RWPE2 (cell line): ENCODE measurements at regions not wholly inside any gene's neighbourhood (a gene's known extent, or its start where the extent isn't known, plus 50 kb on each side); places are given as distances from the start of the nearest gene placed in this dataset.

Source experiments
- ATAC-seq: fragments of 200-7000 bp; cut with Tn5 transposase; 3 replicates; pipeline ENCODE4 v1.9.1; 2021; ENCODE audit warnings: low read depth
- DNase-seq: peaks from one replicate; pipeline ENCODE4 v3.0.0-alpha.2; 2020; ENCODE audit warnings: low spot score
- H3K27ac ChIP-seq: fragments of 450-650 bp; 2 replicates; pipeline ENCODE4 v1.5.1; 2017; ENCODE audit warnings: mild to moderate bottlenecking; ENCODE audit not compliant: poor library complexity, severe bottlenecking
- H3K27me3 ChIP-seq: fragments of 250-450 bp; sonication (Bioruptor Pico); 2 replicates; pipeline ENCODE4 v1.5.1; 2021; ENCODE audit warnings: mild to moderate bottlenecking, moderate library complexity; ENCODE audit not compliant: insufficient read depth, poor library complexity, severe bottlenecking
- H3K36me3 ChIP-seq: fragments of 250-450 bp; sonication (Bioruptor Pico); 2 replicates; pipeline ENCODE4 v1.5.1; 2020; ENCODE audit warnings: low read depth, mild to moderate bottlenecking, moderate library complexity
- H3K4me1 ChIP-seq: fragments of 250-450 bp; sonication (Bioruptor Pico); 2 replicates; pipeline ENCODE4 v1.5.1; 2021; ENCODE audit warnings: mild to moderate bottlenecking, moderate library complexity; ENCODE audit not compliant: insufficient read depth, poor library complexity, severe bottlenecking
- H3K4me3 ChIP-seq: fragments of 250-450 bp; sonication (Bioruptor Pico); 2 replicates; pipeline ENCODE4 v1.5.1; 2021; ENCODE audit warnings: mild to moderate bottlenecking, moderate library complexity; ENCODE audit not compliant: severe bottlenecking
- H3K9me3 ChIP-seq: fragments of 250-450 bp; sonication (Bioruptor Pico); 2 replicates; pipeline ENCODE4 v1.5.1; 2021; ENCODE audit warnings: mild to moderate bottlenecking, moderate library complexity; ENCODE audit not compliant: severe bottlenecking
- CTCF ChIP-seq: fragments of 450-650 bp; IDR thresholded peaks from one replicate; pipeline ENCODE4 v1.5.1; 2017; ENCODE audit warnings: mild to moderate bottlenecking, moderate library complexity; ENCODE audit not compliant: poor library complexity, severe bottlenecking

GRCh38 chr6:92710048-92710447, 709.3 kb downstream of the EPHA7 start:
- no peak for ATAC-seq

GRCh38 chr6:92708945-92709344, 710.4 kb downstream of the EPHA7 start:
- ATAC-seq (no peak), DNase-seq (no peak)

More at GRCh38 chr6:92710048-92710447, 709.3 kb downstream of the EPHA7 start:
- Histone ChIP-seq H3K27me3 (no peaks in the 10 kb centered on the region), H3K27ac (no peak overlapping the region), H3K36me3 (no peaks in the 10 kb centered on the region), H3K4me1 (peaks cover 11% of the 10 kb centered on the region), H3K4me3 (no peak overlapping the region), H3K9me3 (no peaks in the 10 kb centered on the region)
- TF ChIP-seq CTCF: no peak
- DNase-seq: no peak

DNA sequence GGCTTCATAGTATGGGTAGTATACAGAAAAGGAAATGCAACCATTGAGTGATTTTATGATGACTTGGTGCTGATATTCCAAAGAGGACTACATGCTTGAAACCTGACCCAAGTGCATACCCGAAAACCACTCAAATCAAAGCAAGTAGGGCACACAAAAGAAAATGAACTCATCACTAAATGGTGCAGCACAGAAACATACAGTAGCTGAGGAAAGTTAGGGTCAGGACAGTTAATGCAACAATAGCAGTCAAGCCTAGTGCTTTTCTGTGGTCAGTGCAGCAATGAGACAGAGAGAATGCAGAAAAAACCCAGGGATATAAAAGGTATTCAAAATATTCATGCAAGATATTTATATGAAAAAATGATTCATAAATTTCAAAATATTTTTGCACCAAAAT, 711.1 kb downstream of the EPHA7 start:
- DNase-seq (no peak), ATAC-seq (peak; percentile 53; the same call in 2 of the 3 replicates)
- Histone ChIP-seq H3K36me3 (no peaks in the 10 kb centered on the region), H3K27me3 (no peaks in the 10 kb centered on the region), H3K4me1 (peaks cover 11% of the 10 kb centered on the region), H3K9me3 (no peaks in the 10 kb centered on the region), H3K27ac (no peak overlapping the region), H3K4me3 (no peak overlapping the region)
- TF ChIP-seq CTCF: no peak

More at GRCh38 chr6:92708945-92709344, 710.4 kb downstream of the EPHA7 start:
- H3K27ac ChIP-seq: no peak overlapping the region
- H3K4me3 ChIP-seq: no peak overlapping the region
- H3K27me3 ChIP-seq: no peaks in the 10 kb centered on the region
- peaks cover 11% of the 10 kb centered on the region for H3K4me1 ChIP-seq
- TF ChIP-seq CTCF: no peak
- no peaks in the 10 kb centered on the region for H3K9me3 ChIP-seq
- no peaks in the 10 kb centered on the region for H3K36me3 ChIP-seq

DNA sequence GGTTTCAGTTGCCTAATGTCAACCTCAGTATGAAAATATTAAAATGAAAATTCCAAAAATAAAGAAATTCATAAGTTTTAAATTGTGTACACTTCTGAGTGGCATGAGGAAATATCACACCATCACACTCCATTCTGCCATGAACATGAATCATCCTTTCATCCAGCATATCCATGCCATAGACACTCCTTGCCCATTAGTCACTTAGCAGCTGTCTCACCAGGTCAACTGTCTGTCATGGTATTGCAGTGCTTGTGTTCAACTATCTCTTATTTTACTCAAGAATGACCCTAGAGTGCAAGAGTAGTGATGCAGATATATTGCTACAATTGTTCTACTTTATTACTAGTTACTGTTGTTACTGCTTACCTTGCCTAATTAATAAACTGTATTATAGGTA, 712.4 kb downstream of the EPHA7 start:
- DNase-seq: no peak
- H3K27ac ChIP-seq: peak overlapping the region; percentile 19
- TF ChIP-seq CTCF: no peak
- H3K4me1 ChIP-seq: peaks cover 11% of the 10 kb centered on the region
- ATAC-seq: peak; percentile 98
- no peaks in the 10 kb centered on the region for H3K36me3 ChIP-seq
- no peaks in the 10 kb centered on the region for H3K27me3 ChIP-seq
- H3K4me3 ChIP-seq: no peak overlapping the region
- H3K9me3 ChIP-seq: no peaks in the 10 kb centered on the region

DNA sequence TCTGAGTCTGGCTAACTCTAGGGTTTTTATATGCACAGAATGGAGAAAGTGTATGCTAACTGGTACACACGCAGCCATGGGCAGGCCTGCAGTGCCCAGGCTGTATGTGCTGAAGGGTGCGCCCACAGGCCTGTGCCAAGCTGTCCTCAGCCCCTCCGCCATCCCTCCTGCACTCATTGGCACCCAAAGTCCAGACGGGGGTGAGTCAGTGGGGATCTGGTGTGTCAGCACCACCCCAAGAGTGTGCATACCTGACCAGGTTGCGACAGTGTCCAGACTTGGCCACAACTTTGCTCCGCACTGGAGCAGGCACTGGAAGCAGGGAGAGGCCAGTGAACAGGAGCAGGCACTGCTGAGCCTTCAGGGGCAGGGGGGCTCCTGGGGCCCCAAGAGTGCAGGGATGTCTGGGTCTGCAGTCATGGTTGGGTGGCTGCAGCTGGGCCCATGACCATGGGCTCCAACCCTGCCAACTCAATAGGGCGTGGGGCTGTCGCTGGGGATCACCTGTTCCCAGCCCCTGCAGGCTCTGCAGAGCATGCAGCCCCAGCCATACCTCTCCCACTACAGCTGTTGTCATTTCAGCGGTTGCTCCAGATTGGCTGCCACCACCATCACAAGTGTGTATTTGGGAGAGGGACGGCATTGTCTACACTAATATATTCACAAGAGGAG, 717.8 kb downstream of the EPHA7 start:
- no peak overlapping the region for H3K27ac ChIP-seq

More for the DNA sequence above, 717.8 kb downstream of the EPHA7 start:
- TF ChIP-seq CTCF: no peak
- Histone ChIP-seq H3K27me3 (no peaks in the 10 kb centered on the region), H3K4me1 (peaks cover under 1% of the 10 kb centered on the region), H3K36me3 (no peaks in the 10 kb centered on the region), H3K9me3 (no peaks in the 10 kb centered on the region), H3K4me3 (no peak overlapping the region)
- ATAC-seq (no peak), DNase-seq (no peak)
